ENCODE measurements at regions not wholly inside any gene's neighbourhood (a gene's known extent, or its start where the extent isn't known, plus 50 kb on each side); places are given as distances from the start of the nearest gene placed in this dataset.

- H3K4me3 ChIP-seq (ENCODE audit: low read depth, low read length), result no peak overlapping the region
- H3K18ac ChIP-seq (ENCODE audit: low read length), result no peak overlapping the region
- H2BK5ac ChIP-seq (ENCODE audit: low read depth, low read length, poor library complexity), result no peak overlapping the region
- H3K9me3 ChIP-seq (ENCODE audit: insufficient read depth, low read depth, low read length), result no peaks in the 10 kb centered on the region
- H3K14ac ChIP-seq (ENCODE audit: low read length), result no peak overlapping the region
- H3K79me1 ChIP-seq (ENCODE audit: low read length), result no peaks in the 10 kb centered on the region
- no CpG with 5 or more reads among the region's 1 CpG for WGBS (ENCODE audit: extremely low coverage, insufficient coverage, insufficient read length)
- no peaks in the 10 kb centered on the region for H3K79me2 ChIP-seq (ENCODE audit: control insufficient read depth, insufficient read depth, low read length, poor library complexity)
- H3K23ac ChIP-seq (ENCODE audit: low read length), result no peak overlapping the region
- H2AK5ac ChIP-seq (ENCODE audit: low read length), result no peak overlapping the region
- H4K12ac ChIP-seq (ENCODE audit: low read depth, low read length), result no peak overlapping the region
- no peak overlapping the region for H3K27ac ChIP-seq (ENCODE audit: low read depth, low read length)
- H2BK12ac ChIP-seq (ENCODE audit: low read length), result no peak overlapping the region
- no peak overlapping the region for H3K9ac ChIP-seq (ENCODE audit: low read length)
- H2AFZ ChIP-seq (ENCODE audit: insufficient read depth, low read length, poor library complexity), result no peak overlapping the region
- H3K4ac ChIP-seq (ENCODE audit: low read depth, low read length), result no peak overlapping the region
- H3K4me1 ChIP-seq (ENCODE audit: control insufficient read depth in 1 of 2, insufficient read depth in 2 of 2, low read length in 2 of 2), result no peaks in the 10 kb centered on the region
- no peaks in the 10 kb centered on the region for H3K36me3 ChIP-seq (ENCODE audit: control insufficient read depth in 1 of 2, insufficient read depth in 2 of 2, low read length in 2 of 2)
- no peak for DNase-seq
- H3K4me2 ChIP-seq (ENCODE audit: low read length), result no peak overlapping the region
- no peak overlapping the region for H2BK120ac ChIP-seq (ENCODE audit: insufficient read depth, low read length, poor library complexity)
- no peak overlapping the region for H4K8ac ChIP-seq (ENCODE audit: low read depth, low read length)
- H4K91ac ChIP-seq (ENCODE audit: low read depth, low read length), result no peak overlapping the region
- H3K27me3 ChIP-seq (ENCODE audit: insufficient read depth, low read length), result no peaks in the 10 kb centered on the region
These were observed 622.1 kb downstream of the IGSF11 start for GRCh38 chr3:118412503-118412902.

- H2AK5ac ChIP-seq (ENCODE audit: low read length), result no peak overlapping the region
- no peak overlapping the region for H3K9ac ChIP-seq (ENCODE audit: low read length)
- WGBS (ENCODE audit: extremely low coverage, insufficient coverage, insufficient read length), result no CpG with 5 or more reads among the region's 4 CpGs
- H3K36me3 ChIP-seq (ENCODE audit: control insufficient read depth in 1 of 2, insufficient read depth in 2 of 2, low read length in 2 of 2), result no peaks in the 10 kb centered on the region
- H4K8ac ChIP-seq (ENCODE audit: low read depth, low read length), result no peak overlapping the region
- no peak overlapping the region for H4K91ac ChIP-seq (ENCODE audit: low read depth, low read length)
- no peak overlapping the region for H3K14ac ChIP-seq (ENCODE audit: low read length)
- no peak overlapping the region for H3K4ac ChIP-seq (ENCODE audit: low read depth, low read length)
- H2BK5ac ChIP-seq (ENCODE audit: low read depth, low read length, poor library complexity), result no peak overlapping the region
- no peak overlapping the region for H2AFZ ChIP-seq (ENCODE audit: insufficient read depth, low read length, poor library complexity)
- no peaks in the 10 kb centered on the region for H3K27me3 ChIP-seq (ENCODE audit: insufficient read depth, low read length)
- H3K4me2 ChIP-seq (ENCODE audit: low read length), result no peak overlapping the region
- no peak overlapping the region for H3K23ac ChIP-seq (ENCODE audit: low read length)
- no peak overlapping the region for H3K4me3 ChIP-seq (ENCODE audit: low read depth, low read length)
- no peak overlapping the region for H4K12ac ChIP-seq (ENCODE audit: low read depth, low read length)
- no peaks in the 10 kb centered on the region for H3K4me1 ChIP-seq (ENCODE audit: control insufficient read depth in 1 of 2, insufficient read depth in 2 of 2, low read length in 2 of 2)
- H3K9me3 ChIP-seq (ENCODE audit: insufficient read depth, low read depth, low read length), result no peaks in the 10 kb centered on the region
- H2BK12ac ChIP-seq (ENCODE audit: low read length), result no peak overlapping the region
- no peak overlapping the region for H3K18ac ChIP-seq (ENCODE audit: low read length)
- H3K27ac ChIP-seq (ENCODE audit: low read depth, low read length), result no peak overlapping the region
- no peaks in the 10 kb centered on the region for H3K79me1 ChIP-seq (ENCODE audit: low read length)
- H3K79me2 ChIP-seq (ENCODE audit: control insufficient read depth, insufficient read depth, low read length, poor library complexity), result no peaks in the 10 kb centered on the region
- DNase-seq, result no peak
- no peak overlapping the region for H2BK120ac ChIP-seq (ENCODE audit: insufficient read depth, low read length, poor library complexity)
These were observed 609.3 kb downstream of the IGSF11 start for GRCh38 chr3:118425272-118425837.

GRCh38 chr3:118433825-118434224 is 600.8 kb downstream of the IGSF11 start:
- Histone ChIP-seq H3K79me2 (ENCODE audit: control insufficient read depth, insufficient read depth, low read length, poor library complexity) (no peaks in the 10 kb centered on the region), H3K4me2 (ENCODE audit: low read length) (no peak overlapping the region), H4K8ac (ENCODE audit: low read depth, low read length) (no peak overlapping the region), H3K9me3 (ENCODE audit: insufficient read depth, low read depth, low read length) (no peaks in the 10 kb centered on the region), H2BK120ac (ENCODE audit: insufficient read depth, low read length, poor library complexity) (no peak overlapping the region), H3K14ac (ENCODE audit: low read length) (no peak overlapping the region), H3K4me1 (ENCODE audit: control insufficient read depth in 1 of 2, insufficient read depth in 2 of 2, low read length in 2 of 2) (no peaks in the 10 kb centered on the region), H3K4me3 (ENCODE audit: low read depth, low read length) (no peak overlapping the region), H4K12ac (ENCODE audit: low read depth, low read length) (no peak overlapping the region), H3K27me3 (ENCODE audit: insufficient read depth, low read length) (no peaks in the 10 kb centered on the region), H3K4ac (ENCODE audit: low read depth, low read length) (no peak overlapping the region), H3K9ac (ENCODE audit: low read length) (no peak overlapping the region), H2BK5ac (ENCODE audit: low read depth, low read length, poor library complexity) (no peak overlapping the region), H3K36me3 (ENCODE audit: control insufficient read depth in 1 of 2, insufficient read depth in 2 of 2, low read length in 2 of 2) (no peaks in the 10 kb centered on the region), H2AK5ac (ENCODE audit: low read length) (no peak overlapping the region), H4K91ac (ENCODE audit: low read depth, low read length) (no peak overlapping the region), H3K27ac (ENCODE audit: low read depth, low read length) (no peak overlapping the region), H3K79me1 (ENCODE audit: low read length) (no peaks in the 10 kb centered on the region), H3K23ac (ENCODE audit: low read length) (no peak overlapping the region), H2BK12ac (ENCODE audit: low read length) (no peak overlapping the region), H3K18ac (ENCODE audit: low read length) (no peak overlapping the region), H2AFZ (ENCODE audit: insufficient read depth, low read length, poor library complexity) (no peak overlapping the region)
- no peak for DNase-seq
- no CpG with 5 or more reads among the region's 2 CpGs for WGBS (ENCODE audit: extremely low coverage, insufficient coverage, insufficient read length)

- Histone ChIP-seq H3K9ac (ENCODE audit: low read length) (no peak overlapping the region), H3K79me1 (ENCODE audit: low read length) (no peaks in the 10 kb centered on the region), H3K4me2 (ENCODE audit: low read length) (no peak overlapping the region), H3K79me2 (ENCODE audit: control insufficient read depth, insufficient read depth, low read length, poor library complexity) (no peaks in the 10 kb centered on the region), H2BK120ac (ENCODE audit: insufficient read depth, low read length, poor library complexity) (no peak overlapping the region), H3K4ac (ENCODE audit: low read depth, low read length) (no peak overlapping the region), H3K36me3 (ENCODE audit: control insufficient read depth in 1 of 2, insufficient read depth in 2 of 2, low read length in 2 of 2) (no peaks in the 10 kb centered on the region), H3K4me1 (ENCODE audit: control insufficient read depth in 1 of 2, insufficient read depth in 2 of 2, low read length in 2 of 2) (no peaks in the 10 kb centered on the region), H3K27me3 (ENCODE audit: insufficient read depth, low read length) (no peaks in the 10 kb centered on the region), H2BK12ac (ENCODE audit: low read length) (no peak overlapping the region), H2AK5ac (ENCODE audit: low read length) (no peak overlapping the region), H3K14ac (ENCODE audit: low read length) (no peak overlapping the region), H3K23ac (ENCODE audit: low read length) (no peak overlapping the region), H3K27ac (ENCODE audit: low read depth, low read length) (no peak overlapping the region), H2AFZ (ENCODE audit: insufficient read depth, low read length, poor library complexity) (no peak overlapping the region), H3K18ac (ENCODE audit: low read length) (no peak overlapping the region), H2BK5ac (ENCODE audit: low read depth, low read length, poor library complexity) (no peak overlapping the region), H4K12ac (ENCODE audit: low read depth, low read length) (no peak overlapping the region), H4K91ac (ENCODE audit: low read depth, low read length) (no peak overlapping the region), H4K8ac (ENCODE audit: low read depth, low read length) (no peak overlapping the region), H3K9me3 (ENCODE audit: insufficient read depth, low read depth, low read length) (no peaks in the 10 kb centered on the region), H3K4me3 (ENCODE audit: low read depth, low read length) (no peak overlapping the region)
- no CpG with 5 or more reads among the region's 1 CpG for WGBS (ENCODE audit: extremely low coverage, insufficient coverage, insufficient read length)
- no peak for DNase-seq
These were observed 598.7 kb downstream of the IGSF11 start for GRCh38 chr3:118435851-118436350.

Measured in trophoblast cell (in vitro differentiated cells and primary cell).